IMR-90 (cell line): ENCODE measurements at regions not wholly inside any gene's neighbourhood (a gene's known extent, or its start where the extent isn't known, plus 50 kb on each side); places are given as distances from the start of the nearest gene placed in this dataset.

Source experiments
- ATAC-seq: fragments of 200-7000 bp; cut with Tn5 transposase; 2 replicates; pipeline ENCODE4 v1.9.1; 2020; ENCODE audit warnings: low read depth, mild to moderate bottlenecking, moderate library complexity
- BruUV-seq: library from RNA; stranded (reverse); fragments of 400-500 nt; replicated peaks from 2 replicates; lab custom pipeline; 2021; lab: Mats Ljungman, UMichigan
- CTCF ChIA-PET: fragments of 300-600 bp; formaldehyde crosslinking; extraction: SDS; loops from one replicate; lab custom pipeline; 2021; ENCODE audit warnings: antibody characterized with exemption; lab: Yijun Ruan, JAX
- POLR2A ChIA-PET: fragments of 300-600 bp; sonication (Branson Sonifier 250); formaldehyde crosslinking; loops from one replicate; lab custom pipeline; 2022; ENCODE audit warnings: antibody characterized with exemption; ENCODE audit not compliant: unreplicated experiment; lab: Charles Lee
- DNase-seq: peaks from one replicate; pipeline ENCODE4 v3.0.0; 2013
- H2AFZ ChIP-seq: replicated peaks from 2 replicates; pipeline ENCODE3; 2013; ENCODE audit warnings: low read length, mild to moderate bottlenecking; ENCODE audit not compliant: poor library complexity
- H2AK5ac ChIP-seq: 2 replicates; pipeline ENCODE4 v1.6.1; 2013; ENCODE audit warnings: low read depth, low read length, inconsistent platforms
- H2AK9ac ChIP-seq: replicated peaks from 2 replicates; pipeline ENCODE3; 2013; ENCODE audit warnings: mild to moderate bottlenecking, low read depth, low read length, moderate library complexity; ENCODE audit not compliant: poor library complexity
- H2BK120ac ChIP-seq: 2 replicates; pipeline ENCODE4 v1.6.1; 2013; ENCODE audit warnings: low read depth, low read length, inconsistent platforms
- H2BK15ac ChIP-seq: 3 replicates; pipeline ENCODE4 v1.6.1; 2013; ENCODE audit warnings: low read depth, low read length, inconsistent platforms
- H2BK20ac ChIP-seq: 2 replicates; pipeline ENCODE4 v1.6.1; 2013; ENCODE audit warnings: low read depth, mild to moderate bottlenecking, inconsistent platforms, low read length, moderate library complexity
- H2BK5ac ChIP-seq: 2 replicates; pipeline ENCODE4 v1.6.1; 2013; ENCODE audit warnings: mild to moderate bottlenecking, low read depth, low read length, inconsistent platforms; ENCODE audit not compliant: poor library complexity, severe bottlenecking
- H3K14ac ChIP-seq: replicated peaks from 2 replicates; pipeline ENCODE4 v1.6.1; 2013; ENCODE audit warnings: low read depth, low read length, inconsistent platforms
- H3K18ac ChIP-seq: 2 replicates; pipeline ENCODE4 v1.6.1; 2013; ENCODE audit warnings: low read depth, low read length, control low read depth
- H3K23ac ChIP-seq: 2 replicates; pipeline ENCODE4 v1.6.1; 2013; ENCODE audit warnings: low read depth, low read length, inconsistent platforms
- H3K27ac ChIP-seq: 2 replicates; pipeline ENCODE4 v1.5.1; 2013; ENCODE audit warnings: mild to moderate bottlenecking, control low read depth, low read length; ENCODE audit not compliant: insufficient read depth
- H3K27me3 ChIP-seq: 2 replicates; pipeline ENCODE4 v1.6.1; 2013; ENCODE audit warnings: low read length; ENCODE audit not compliant: control insufficient read depth, insufficient read depth
- H3K36me3 ChIP-seq: 2 replicates; pipeline ENCODE4 v1.6.1; 2013; ENCODE audit warnings: low read length, mixed read lengths; ENCODE audit not compliant: control insufficient read depth, insufficient read depth
- H3K4ac ChIP-seq: 2 replicates; pipeline ENCODE4 v1.6.1; 2013; ENCODE audit warnings: low read depth, low read length, inconsistent platforms
- H3K4me1 ChIP-seq: 2 replicates; pipeline ENCODE4 v1.6.1; 2013; ENCODE audit warnings: low read length, mixed read lengths; ENCODE audit not compliant: control insufficient read depth, insufficient read depth
- H3K4me2 ChIP-seq: 2 replicates; pipeline ENCODE4 v1.6.1; 2013; ENCODE audit warnings: low read depth, mild to moderate bottlenecking, control low read depth, low read length, moderate library complexity
- H3K4me3 ChIP-seq: 2 replicates; pipeline ENCODE4 v1.5.1; 2013; ENCODE audit warnings: low read depth, mild to moderate bottlenecking, control low read depth, low read length, moderate library complexity; ENCODE audit not compliant: insufficient read depth
- H3K56ac ChIP-seq: 2 replicates; pipeline ENCODE4 v1.6.1; 2013; ENCODE audit warnings: low read length, inconsistent platforms; ENCODE audit not compliant: insufficient read depth; ENCODE audit errors: extremely low read depth
- H3K79me1 ChIP-seq, 2 experiments: 2 replicates each; pipeline ENCODE4 v1.6.1; 2013; ENCODE audit warnings: low read length in 2 of 2, inconsistent platforms in 1 of 2, low read depth in 1 of 2
- H3K9ac ChIP-seq: 2 replicates; pipeline ENCODE4 v1.6.1; 2013; ENCODE audit warnings: low read depth, low read length, control low read depth
- H3K9me1 ChIP-seq: 2 replicates; pipeline ENCODE4 v1.6.1; 2013; ENCODE audit warnings: low read length, inconsistent platforms; ENCODE audit not compliant: insufficient read depth
- H3K9me3 ChIP-seq: 2 replicates; pipeline ENCODE4 v1.6.1; 2013; ENCODE audit warnings: low read length; ENCODE audit not compliant: control insufficient read depth, insufficient read depth
- H4K20me1 ChIP-seq: 2 replicates; pipeline ENCODE4 v1.6.1; 2013; ENCODE audit warnings: low read length, inconsistent platforms; ENCODE audit not compliant: insufficient read depth
- H4K5ac ChIP-seq: 2 replicates; pipeline ENCODE4 v1.6.1; 2013; ENCODE audit warnings: mild to moderate bottlenecking, low read depth, low read length, control low read depth
- H4K8ac ChIP-seq, 2 experiments: 2 replicates each; pipeline ENCODE4 v1.6.1; 2013; ENCODE audit warnings: low read depth in 2 of 2, low read length in 2 of 2, control low read depth in 1 of 2, inconsistent platforms in 1 of 2
- H4K91ac ChIP-seq: 2 replicates; pipeline ENCODE4 v1.6.1; 2013; ENCODE audit warnings: low read depth, low read length, inconsistent platforms; ENCODE audit not compliant: insufficient read depth
- ELK1 ChIP-seq: fragments of 150-350 bp; IDR thresholded peaks from 2 replicates; pipeline ENCODE4 v1.6.1; 2016; ENCODE audit warnings: low read depth, mild to moderate bottlenecking, low read length, moderate library complexity, borderline replicate concordance
- FOS ChIP-seq: fragments of 150-350 bp; IDR thresholded peaks from 2 replicates; pipeline ENCODE4 v1.6.1; 2016; ENCODE audit warnings: low read depth, low read length
- MAFK ChIP-seq: IDR thresholded peaks from 2 replicates; pipeline ENCODE4 v1.6.1; 2012; ENCODE audit warnings: low read depth, low read length, improper control_type of control experiment
- USF2 ChIP-seq: fragments of 150-350 bp; IDR thresholded peaks from 2 replicates; pipeline ENCODE4 v1.6.1; 2017; ENCODE audit warnings: mild to moderate bottlenecking, antibody characterized with exemption, low read length, low read depth
- WGBS, 2 experiments: methylation state at CpG; one replicate each; pipeline versions ENCODE4 v1.1.5 to v1.1.7; 2013; ENCODE audit warnings: missing lambda C conversion rate in 2 of 2; ENCODE audit not compliant: insufficient read length in 1 of 2; ENCODE audit errors: extremely low coverage in 2 of 2; 5-methylcytosine and 5-hydroxymethylcytosine counted together
- dilution Hi-C: fragments of 300-500 bp; cut with HindIII; formaldehyde crosslinking; loops from one replicate; pipeline ENCODE4 v1.14.3; 2018; ENCODE audit warnings: low sequenced_read_pairs; ENCODE audit not compliant: unreplicated experiment
- in situ Hi-C: fragments of 300-500 bp; cut with MboI; formaldehyde crosslinking; loops from 3 replicates; pipeline ENCODE4 v1.14.3; 2019; ENCODE audit warnings: low sequenced_read_pairs, inconsistent platforms, mixed read lengths
- intact Hi-C: fragments of 100-400 bp; cut with micrococcal nuclease; formaldehyde crosslinking; loops from 2 replicates; pipeline ENCODE4 v1.10.0; 2022

DNA sequence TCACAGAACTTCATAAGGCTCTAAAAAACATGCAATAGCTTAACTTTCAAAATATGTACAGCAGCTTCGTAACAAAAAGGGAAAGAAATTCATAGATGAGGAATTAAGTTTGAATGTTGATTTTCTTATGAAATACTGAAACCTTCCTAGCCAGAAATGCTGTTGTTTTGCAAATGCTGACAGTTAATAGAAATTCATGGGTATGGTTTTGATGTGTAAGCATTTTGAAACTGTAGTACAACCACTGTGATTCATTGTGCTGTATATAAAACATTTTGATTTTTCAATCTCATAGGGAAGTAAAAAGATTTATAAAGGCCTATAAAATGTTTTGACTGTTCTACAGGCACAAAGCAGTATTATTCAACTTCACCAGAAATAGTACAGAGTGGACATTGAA lies 228.4 kb upstream of the EYS start:
- CTCF ChIA-PET, result no interaction called here

More for the DNA sequence above, 228.4 kb upstream of the EYS start:
- dilution Hi-C loops (no loop called here), in situ Hi-C loops (no loop called here), intact Hi-C loops (no loop called here)
- Histone ChIP-seq H2AFZ (no peak overlapping the region), H3K79me1 (no peaks in the 10 kb centered on the region), H3K4me1 (no peaks in the 10 kb centered on the region), H3K14ac (no peak overlapping the region), H3K18ac (no peak overlapping the region), H2AK5ac (no peak overlapping the region), H2AK9ac (no peak overlapping the region), H3K56ac (no peak overlapping the region), H4K5ac (no peak overlapping the region), H3K4me2 (no peak overlapping the region), H3K9ac (no peak overlapping the region), H3K27me3 (no peaks in the 10 kb centered on the region), H3K4me3 (no peak overlapping the region), H2BK20ac (no peak overlapping the region), H3K9me1 (no peaks in the 10 kb centered on the region), H4K8ac (no peak overlapping the region), H3K36me3 (no peaks in the 10 kb centered on the region), H4K91ac (no peak overlapping the region), H3K4ac (no peak overlapping the region), H2BK5ac (no peak overlapping the region), H4K20me1 (no peaks in the 10 kb centered on the region), H2BK15ac (no peak overlapping the region), H3K27ac (no peak overlapping the region), H2BK120ac (no peak overlapping the region), H3K9me3 (peaks cover 9% of the 10 kb centered on the region), H3K23ac (no peak overlapping the region)
- POLR2A ChIA-PET, result no interaction called here
- ATAC-seq (no peak), DNase-seq (no peak)
- BruUV-seq, result no TSS peak
- WGBS, 2 experiments, result no CpG with 5 or more reads among the region's 1 CpG
- TF ChIP-seq FOS (no peak), USF2 (no peak), MAFK (0 out of 2 replicates have a peak, but pooled peaks have one; percentile 10), ELK1 (no peak)
